ENCODE measurements at regions not wholly inside any gene's neighbourhood (a gene's known extent, or its start where the extent isn't known, plus 50 kb on each side); places are given as distances from the start of the nearest gene placed in this dataset.

- H3K27ac ChIP-seq (ENCODE audit: low read length in 2 of 2), result no peak overlapping the region
- DNase-seq (no peak), ATAC-seq (ENCODE audit: low read depth) (no peak)
- Mint-ChIP-seq H3K9me3 (ENCODE audit: insufficient read depth) (peaks cover 3% of the 10 kb centered on the region), H3K4me1 (no peaks in the 10 kb centered on the region), H3K27me3 (no peaks in the 10 kb centered on the region), H3K27ac (no peak overlapping the region), H3K4me3 (no peak overlapping the region)
- no peak for TF ChIP-seq CTCF (IDR thresholded peaks at IDR 0.05)
- TF ChIP-seq EZH2 (IDR thresholded peaks at IDR 0.05; ENCODE audit: borderline replicate concordance, insufficient read depth, low read depth, low read length, poor library complexity, severe bottlenecking), result no peak
- POLR2A ChIA-PET, result no interaction called here
- H3K79me2 ChIP-seq (ENCODE audit: control insufficient read depth, insufficient read depth, low read length), result no peaks in the 10 kb centered on the region
- H3K9ac ChIP-seq (ENCODE audit: low read length), result no peak overlapping the region
- H3K27me3 ChIP-seq (replicated peaks in 1 of 4; ENCODE audit: control extremely low read depth in 1 of 4, control insufficient read depth in 3 of 4, insufficient read depth in 4 of 4, low read length in 3 of 4), result no peaks in the 10 kb centered on the region
- CTCF ChIA-PET, result no interaction called here
- no peak overlapping the region for H3K4me2 ChIP-seq (replicated peaks; ENCODE audit: low read depth, low read length, poor library complexity, severe bottlenecking)
- H3K9me3 ChIP-seq (ENCODE audit: control extremely low read depth in 1 of 3, control insufficient read depth in 2 of 3, insufficient read depth in 1 of 3, low read length in 2 of 3), result no peaks in the 10 kb centered on the region
- H3K4me1 ChIP-seq (ENCODE audit: control insufficient read depth in 2 of 2, insufficient read depth in 2 of 2, low read length in 2 of 2), result no peaks in the 10 kb centered on the region
- no peak overlapping the region for H3K4me3 ChIP-seq (ENCODE audit: control extremely low read depth in 1 of 5, extremely low read depth in 1 of 5, insufficient read depth in 1 of 5, low read depth in 2 of 5, low read length in 4 of 5)
- H2AFZ ChIP-seq (ENCODE audit: insufficient read depth, low read depth, low read length, poor library complexity, severe bottlenecking), result no peak overlapping the region
- no peaks in the 10 kb centered on the region for H3K36me3 ChIP-seq (replicated peaks in 1 of 2; ENCODE audit: control extremely low read depth in 1 of 2, control insufficient read depth in 1 of 2, extremely low read depth in 1 of 2, insufficient read depth in 2 of 2, low read length in 1 of 2)
- intact Hi-C loops (cut with micrococcal nuclease), result no loop called here
- WGBS (ENCODE audit: insufficient coverage), result no CpG with 5 or more reads among the region's 1 CpG
- no peaks in the 10 kb centered on the region for H4K20me1 ChIP-seq (ENCODE audit: control insufficient read depth, insufficient read depth, low read length, poor library complexity, severe bottlenecking)
Observed at GRCh38 chr15:47602121-47602520, 115.2 kb upstream of the SEMA6D start.

- no peaks in the 10 kb centered on the region for H3K36me3 ChIP-seq (replicated peaks in 1 of 2; ENCODE audit: control extremely low read depth in 1 of 2, control insufficient read depth in 1 of 2, extremely low read depth in 1 of 2, insufficient read depth in 2 of 2, low read length in 1 of 2)
- no peak overlapping the region for H3K4me3 ChIP-seq (ENCODE audit: control extremely low read depth in 1 of 5, extremely low read depth in 1 of 5, insufficient read depth in 1 of 5, low read depth in 2 of 5, low read length in 4 of 5)
- ATAC-seq (ENCODE audit: low read depth) (no peak), DNase-seq (no peak)
- H3K9me3 ChIP-seq (ENCODE audit: control extremely low read depth in 1 of 3, control insufficient read depth in 2 of 3, insufficient read depth in 1 of 3, low read length in 2 of 3), result no peaks in the 10 kb centered on the region
- H3K9me3 Mint-ChIP-seq (ENCODE audit: insufficient read depth), result peaks cover 3% of the 10 kb centered on the region
- intact Hi-C loops (cut with micrococcal nuclease), result no loop called here
- no peak overlapping the region for H3K27ac ChIP-seq (ENCODE audit: low read length in 2 of 2)
- H3K27ac Mint-ChIP-seq, result no peak overlapping the region
- no peaks in the 10 kb centered on the region for H4K20me1 ChIP-seq (ENCODE audit: control insufficient read depth, insufficient read depth, low read length, poor library complexity, severe bottlenecking)
- H3K4me2 ChIP-seq (replicated peaks; ENCODE audit: low read depth, low read length, poor library complexity, severe bottlenecking), result no peak overlapping the region
- no peaks in the 10 kb centered on the region for H3K27me3 ChIP-seq (replicated peaks in 1 of 4; ENCODE audit: control extremely low read depth in 1 of 4, control insufficient read depth in 3 of 4, insufficient read depth in 4 of 4, low read length in 3 of 4)
- no peaks in the 10 kb centered on the region for H3K27me3 Mint-ChIP-seq
- no peak overlapping the region for H3K4me3 Mint-ChIP-seq
- TF ChIP-seq EZH2 (IDR thresholded peaks at IDR 0.05; ENCODE audit: borderline replicate concordance, insufficient read depth, low read depth, low read length, poor library complexity, severe bottlenecking), result no peak
- TF ChIP-seq CTCF (IDR thresholded peaks at IDR 0.05), result no peak
- CTCF ChIA-PET, result no interaction called here
- WGBS (ENCODE audit: insufficient coverage), result no CpG with 5 or more reads among the region's 2 CpGs
- no peaks in the 10 kb centered on the region for H3K79me2 ChIP-seq (ENCODE audit: control insufficient read depth, insufficient read depth, low read length)
- no peaks in the 10 kb centered on the region for H3K4me1 Mint-ChIP-seq
- no peak overlapping the region for H3K9ac ChIP-seq (ENCODE audit: low read length)
- POLR2A ChIA-PET, result no interaction called here
- H3K4me1 ChIP-seq (ENCODE audit: control insufficient read depth in 2 of 2, insufficient read depth in 2 of 2, low read length in 2 of 2), result no peaks in the 10 kb centered on the region
- no peak overlapping the region for H2AFZ ChIP-seq (ENCODE audit: insufficient read depth, low read depth, low read length, poor library complexity, severe bottlenecking)
Observed at GRCh38 chr15:47603026-47603425, 114.3 kb upstream of the SEMA6D start.

Data from B cell (primary cell).